PFSK-1 (cell line): ENCODE measurements at regions not wholly inside any gene's neighbourhood (a gene's known extent, or its start where the extent isn't known, plus 50 kb on each side); places are given as distances from the start of the nearest gene placed in this dataset.

Experiments
- POLR2AphosphoS5 ChIP-seq: IDR thresholded peaks from 2 replicates; pipeline ENCODE4 v1.6.1; 2012; ENCODE audit warnings: low read depth, mild to moderate bottlenecking, control low read depth, low read length, moderate library complexity
- TAF1 ChIP-seq: IDR thresholded peaks from 2 replicates; pipeline ENCODE4 v1.6.1; 2012; ENCODE audit warnings: low read length, control low read depth, borderline replicate concordance; ENCODE audit not compliant: insufficient read depth

GRCh38 chr13:48810013-48810412 lies 156.3 kb downstream of the CYSLTR2 start:
- TF ChIP-seq TAF1 (no peak), POLR2AphosphoS5 (no peak)
